A204.1 (cell line): ENCODE measurements at regions not wholly inside any gene's neighbourhood (a gene's known extent, or its start where the extent isn't known, plus 50 kb on each side); places are given as distances from the start of the nearest gene placed in this dataset.

Source experiments
- FAIRE-seq: peaks from 2 replicates; lab custom pipeline; 2012; peaks lifted over from hg19 to GRCh38; lab: Jason Lieb, UNC

DNA sequence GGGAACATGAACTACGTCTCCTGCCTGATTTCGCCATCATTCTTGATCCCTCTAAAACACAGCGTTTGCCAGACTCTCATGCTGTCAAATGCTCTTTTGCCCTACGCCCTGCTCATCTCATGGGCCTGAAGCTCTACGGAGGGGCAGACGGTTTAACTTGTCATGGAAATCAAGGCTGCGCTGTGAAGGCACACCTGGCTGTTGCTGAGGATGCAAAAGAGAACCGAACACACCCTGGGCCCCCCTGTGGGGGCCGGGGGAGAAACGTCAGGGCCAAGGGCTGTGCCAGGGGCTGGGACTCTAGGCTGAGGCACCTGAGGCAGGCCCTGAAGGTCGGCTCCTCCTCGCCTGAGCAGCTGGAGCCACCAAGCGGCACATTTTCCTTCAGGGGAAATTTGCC, 957.2 kb downstream of the BRD1 start:
- no peak for FAIRE-seq

DNA sequence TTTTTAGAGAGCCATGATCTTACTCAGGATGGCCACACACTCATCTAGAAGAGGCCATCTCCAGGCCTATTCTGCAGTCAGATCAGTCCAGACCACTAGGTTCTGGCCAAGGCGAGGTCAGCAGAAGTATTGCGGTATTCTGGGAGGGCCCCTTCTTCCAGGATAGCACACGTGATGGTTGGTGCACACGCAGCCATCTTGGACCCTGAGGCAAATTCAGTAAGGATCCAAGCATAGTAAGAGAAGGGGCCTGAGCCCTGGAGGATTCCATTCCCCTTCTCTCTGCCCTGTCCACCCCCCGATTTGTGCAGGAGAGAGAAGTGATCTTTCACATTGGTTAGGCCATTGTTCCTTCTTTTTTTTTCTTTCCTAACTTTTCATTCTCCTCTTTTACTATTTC, 957.9 kb downstream of the BRD1 start:
- FAIRE-seq, result no peak

DNA sequence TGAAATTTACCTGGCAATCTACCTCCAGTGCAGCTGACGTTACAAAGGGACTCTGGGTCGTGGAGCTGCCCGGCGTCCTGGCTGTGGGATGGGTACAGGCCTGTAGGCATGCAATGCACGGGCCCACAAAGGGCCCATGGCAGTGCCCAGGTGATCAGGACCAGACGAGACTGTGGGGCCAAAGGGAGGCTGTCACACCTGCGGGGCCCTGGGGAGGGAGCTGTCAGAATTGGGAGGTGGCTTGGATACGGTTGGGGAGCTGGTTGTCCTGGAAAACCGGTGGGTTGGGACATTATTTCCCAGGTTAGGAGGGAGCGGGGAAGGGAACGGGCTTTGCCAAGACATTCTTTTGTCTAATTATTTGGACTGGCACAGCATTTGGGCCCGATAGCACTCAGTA, 958.5 kb downstream of the BRD1 start:
- no peak for FAIRE-seq

DNA sequence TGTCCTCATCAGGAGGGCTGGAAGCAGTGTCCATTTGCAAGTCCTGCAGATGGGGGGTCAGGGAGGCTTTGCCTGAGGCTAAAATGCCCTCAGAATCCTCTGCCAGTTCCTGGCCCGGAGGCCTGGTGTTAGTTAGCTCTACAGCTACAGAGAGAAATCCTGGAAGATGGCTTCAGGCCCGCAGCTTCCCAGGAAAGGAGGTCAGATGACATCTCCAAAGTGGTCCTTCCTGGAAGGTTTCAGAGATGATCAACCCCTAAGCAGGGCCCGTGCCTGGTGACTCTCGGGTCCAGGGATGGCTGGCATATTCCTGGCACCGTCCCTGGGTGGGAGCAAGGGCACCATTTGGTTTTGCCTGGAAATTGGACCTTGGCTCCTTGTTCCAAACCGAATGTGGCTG, 959.1 kb downstream of the BRD1 start:
- FAIRE-seq, result no peak

DNA sequence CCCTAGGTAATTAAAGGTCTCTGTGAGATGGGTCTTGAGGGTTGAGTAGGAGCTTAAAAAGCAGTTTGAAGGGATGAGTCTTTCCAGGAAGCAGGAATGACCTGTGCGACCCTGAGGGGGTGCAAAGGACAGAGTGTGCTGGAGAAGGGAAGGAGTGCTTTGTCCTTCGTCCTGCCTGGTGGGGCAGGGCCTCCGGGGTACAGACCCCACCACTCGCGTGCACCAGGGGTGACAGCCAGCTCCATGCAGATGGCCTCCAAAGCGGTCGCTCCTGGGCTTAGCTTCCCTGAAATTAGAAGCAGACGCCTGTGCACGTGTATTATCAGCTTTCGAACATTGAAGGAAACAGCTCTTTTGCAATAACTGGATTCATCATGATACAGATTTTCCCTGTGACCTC, 959.8 kb downstream of the BRD1 start:
- FAIRE-seq, result no peak

DNA sequence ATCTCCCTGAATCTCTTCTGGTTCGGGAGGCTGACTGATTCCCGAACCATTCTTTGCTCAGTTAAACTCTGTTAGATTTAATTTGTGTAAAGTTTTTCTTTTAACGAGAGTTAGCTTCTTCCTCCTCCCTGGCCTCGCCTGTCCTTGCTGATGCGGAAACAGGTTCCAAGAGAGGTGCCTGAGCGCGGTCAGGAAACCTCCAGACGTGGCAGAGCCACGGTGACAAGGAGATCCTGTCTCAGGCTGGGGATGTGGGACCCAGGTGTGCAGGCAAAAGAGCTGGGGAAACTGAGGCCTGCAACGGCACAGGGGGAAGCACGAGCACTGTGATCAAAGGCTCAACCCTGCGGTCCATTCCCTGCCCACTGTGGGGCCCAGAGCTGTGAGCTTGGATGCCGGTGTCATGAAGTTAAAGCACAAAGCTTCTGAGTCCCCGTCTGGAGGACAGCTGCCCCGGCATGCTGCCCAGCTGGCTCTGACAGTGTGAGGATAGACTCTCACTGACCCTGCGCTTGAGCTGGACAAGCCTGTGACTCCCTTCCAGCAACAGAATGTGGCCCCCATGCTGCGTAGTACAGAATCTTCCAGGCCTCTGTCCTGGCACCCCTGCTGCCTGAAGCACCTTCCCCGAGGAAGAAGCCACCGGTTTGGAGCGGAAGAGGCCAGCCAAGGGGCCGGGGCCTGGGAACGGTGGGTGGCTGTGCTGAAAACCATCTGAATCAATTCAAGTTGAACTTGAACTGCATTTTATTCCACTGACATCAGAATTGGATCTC, 960.6 kb downstream of the BRD1 start:
- no peak for FAIRE-seq

DNA sequence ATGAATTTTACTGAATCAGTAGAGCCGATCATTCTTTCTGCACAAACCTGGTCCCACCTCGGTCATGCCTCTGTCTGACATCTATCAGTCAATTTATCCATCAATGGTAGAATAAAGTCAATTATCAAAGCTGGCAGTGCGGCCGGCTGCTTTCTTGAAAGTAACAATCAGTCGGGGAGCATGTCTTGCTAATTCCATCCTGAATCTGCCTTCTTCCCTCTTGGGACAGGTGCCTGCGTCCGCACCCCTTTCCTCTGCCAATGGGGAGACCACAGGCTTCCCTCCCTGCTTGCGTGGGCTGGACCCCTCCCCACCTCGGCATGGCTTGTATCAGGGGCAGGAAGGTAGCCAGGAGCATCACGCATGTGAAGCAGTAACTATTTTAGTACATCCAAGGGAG, 962.9 kb downstream of the BRD1 start:
- no peak for FAIRE-seq

DNA sequence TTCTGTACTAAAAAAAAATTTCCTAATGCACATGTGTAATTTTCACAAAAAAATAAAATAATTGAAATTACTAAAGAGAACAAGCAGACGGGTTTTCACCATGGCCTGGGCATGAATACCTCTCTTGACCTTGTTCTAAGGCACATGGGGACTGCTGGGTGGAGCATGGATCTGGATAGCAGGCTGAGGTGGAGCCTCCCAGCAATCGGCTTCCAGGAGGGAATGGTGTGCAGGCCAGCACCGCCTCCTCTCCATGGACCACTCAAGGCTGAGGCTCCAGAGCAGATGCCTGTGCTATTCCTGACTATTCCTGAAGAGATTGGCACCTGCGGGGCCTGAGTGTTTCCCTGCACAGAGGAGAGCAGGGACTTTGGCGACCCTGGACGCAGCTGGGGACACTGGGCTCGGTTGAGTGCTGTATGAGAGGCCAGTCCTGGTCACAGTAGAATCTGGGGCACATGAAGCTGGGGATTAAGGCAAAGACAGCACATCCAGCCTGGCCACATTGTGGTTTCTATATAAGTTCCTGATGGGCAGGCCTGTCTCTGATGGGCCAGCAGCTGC, 963.6 kb downstream of the BRD1 start:
- no peak for FAIRE-seq

DNA sequence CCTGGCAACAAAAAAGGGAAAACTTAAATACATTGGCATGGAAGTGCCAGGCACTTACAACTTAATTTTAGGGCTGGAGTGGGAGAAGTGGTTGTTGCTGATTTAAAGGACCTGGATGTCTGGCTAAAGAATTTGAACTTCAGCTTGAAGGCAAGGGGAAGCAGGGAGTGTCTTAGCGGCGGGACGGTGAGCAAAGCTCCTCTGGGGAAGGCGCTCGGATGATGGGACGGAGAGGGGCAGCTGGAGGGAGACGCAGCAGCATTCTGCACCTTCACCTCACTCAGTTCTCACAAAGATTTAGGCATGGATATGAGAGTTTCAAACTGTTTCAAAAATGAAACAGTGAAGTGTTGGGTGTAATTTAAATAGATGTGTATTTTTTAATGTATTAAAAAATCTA, 967.1 kb downstream of the BRD1 start:
- FAIRE-seq, result no peak

DNA sequence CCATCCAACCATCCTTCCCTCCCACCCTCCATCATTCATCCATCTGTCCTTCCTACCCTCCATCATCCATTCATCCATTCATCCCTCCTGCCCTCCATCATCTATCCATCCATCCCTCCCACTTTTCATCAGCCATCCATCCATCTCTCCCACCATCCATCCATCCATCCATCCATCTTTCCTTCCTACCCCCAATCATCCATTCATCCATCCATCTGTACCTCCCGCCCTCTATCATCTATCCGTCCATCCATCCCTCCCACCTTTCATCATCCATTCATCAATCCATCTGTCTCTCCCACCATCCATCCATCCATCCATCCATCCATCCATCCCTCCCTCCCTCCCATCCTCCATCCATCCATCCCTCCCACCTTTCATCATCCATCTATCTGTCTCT, 968.8 kb downstream of the BRD1 start:
- no peak for FAIRE-seq

DNA sequence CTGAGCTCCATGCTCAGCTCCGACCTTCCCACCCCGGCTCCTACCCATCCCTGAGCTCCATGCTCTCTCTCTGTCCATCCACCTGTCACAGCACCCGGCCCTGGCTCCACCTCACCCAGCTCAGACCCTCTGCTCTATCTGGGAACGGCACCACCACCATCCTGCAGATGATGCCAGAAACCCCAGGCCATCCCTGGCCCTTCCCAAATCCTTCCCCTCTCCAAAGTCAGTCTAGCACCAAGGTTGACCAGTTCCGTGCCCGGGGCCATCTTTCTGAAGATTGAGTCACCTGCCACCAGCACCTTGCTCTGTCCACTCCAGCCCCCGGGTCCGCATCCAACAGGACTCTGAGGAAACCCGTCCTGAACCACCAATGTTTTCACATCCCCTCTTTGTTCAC, 969.6 kb downstream of the BRD1 start:
- FAIRE-seq, result no peak

DNA sequence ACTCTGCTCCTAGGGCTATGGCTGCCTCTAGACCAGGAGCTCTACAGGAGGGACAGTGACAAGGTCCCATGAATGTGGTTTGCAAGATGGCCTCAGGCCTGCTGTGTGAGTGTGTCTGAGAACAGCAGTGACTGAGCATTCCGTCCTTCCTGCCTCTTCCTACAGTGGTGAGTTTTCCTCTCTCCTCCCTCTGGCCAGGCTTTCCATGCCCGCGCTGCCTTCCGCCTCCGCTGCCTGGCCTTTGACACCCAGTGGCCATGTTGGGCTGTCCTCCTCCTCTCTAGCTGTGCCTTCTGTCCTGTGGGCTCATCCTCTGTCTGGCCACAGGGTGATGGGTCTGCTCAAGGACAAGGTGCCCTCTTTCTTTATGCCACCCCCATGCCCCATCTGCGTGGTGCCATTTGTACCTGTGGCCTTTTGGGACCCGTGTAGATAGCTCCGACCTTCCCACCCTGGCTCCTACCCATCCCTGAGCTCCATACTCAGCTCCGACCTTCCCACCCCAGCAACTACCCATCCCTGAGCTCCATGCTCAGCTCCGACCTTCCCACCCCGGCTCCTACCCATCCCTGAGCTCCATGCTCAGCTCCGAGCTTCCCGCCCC, 970.4 kb downstream of the BRD1 start:
- no peak for FAIRE-seq

DNA sequence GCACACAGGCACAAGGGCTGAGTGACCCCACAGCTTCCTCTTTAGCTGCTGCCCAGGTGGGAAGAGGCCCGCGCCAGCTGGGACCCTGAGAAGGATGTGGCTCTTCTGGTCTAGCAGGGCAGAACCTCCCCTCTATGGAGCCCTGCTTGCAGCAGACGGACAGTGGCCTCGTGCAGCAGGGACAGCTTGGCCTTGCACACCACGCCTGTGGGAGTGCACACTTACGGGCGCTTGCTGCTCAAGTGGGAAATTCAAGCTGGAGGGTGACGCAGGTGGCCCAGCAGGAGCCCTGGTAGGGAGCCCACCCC, 971.4 kb downstream of the BRD1 start:
- FAIRE-seq, result no peak

DNA sequence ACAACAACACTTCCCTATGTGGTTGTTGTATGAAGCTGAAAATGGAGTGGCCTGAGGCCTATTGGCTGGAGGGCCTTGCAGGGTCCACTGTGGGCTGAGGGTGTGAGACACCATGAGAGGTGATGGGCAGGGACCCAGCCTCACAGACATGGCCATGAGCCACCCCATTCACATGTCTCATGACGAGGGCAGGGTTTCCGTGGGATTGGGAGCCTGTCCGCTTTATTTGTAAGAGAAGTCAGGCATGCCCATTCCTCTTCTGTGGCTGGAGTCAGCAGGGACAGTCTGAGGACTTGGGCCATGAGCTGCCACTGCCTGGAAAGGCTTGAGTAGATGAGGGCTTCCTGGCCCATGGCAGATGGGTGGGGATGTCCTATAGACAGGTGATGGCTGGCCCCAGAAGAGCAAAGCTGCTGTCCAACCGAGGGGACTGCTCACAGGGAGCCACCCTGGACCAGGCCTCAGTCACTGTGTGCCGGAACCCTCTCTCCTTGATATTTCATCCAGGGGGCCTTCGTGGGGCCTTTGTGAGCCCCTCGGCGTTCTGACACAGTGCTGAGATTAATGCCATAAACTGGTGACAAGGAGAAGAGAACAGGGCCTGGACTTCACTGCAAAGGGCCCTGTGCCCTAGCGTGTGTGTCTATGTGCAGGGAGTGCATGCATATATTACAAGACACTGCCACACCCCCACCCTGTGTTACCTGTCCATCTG, 971.9 kb downstream of the BRD1 start:
- no peak for FAIRE-seq

DNA sequence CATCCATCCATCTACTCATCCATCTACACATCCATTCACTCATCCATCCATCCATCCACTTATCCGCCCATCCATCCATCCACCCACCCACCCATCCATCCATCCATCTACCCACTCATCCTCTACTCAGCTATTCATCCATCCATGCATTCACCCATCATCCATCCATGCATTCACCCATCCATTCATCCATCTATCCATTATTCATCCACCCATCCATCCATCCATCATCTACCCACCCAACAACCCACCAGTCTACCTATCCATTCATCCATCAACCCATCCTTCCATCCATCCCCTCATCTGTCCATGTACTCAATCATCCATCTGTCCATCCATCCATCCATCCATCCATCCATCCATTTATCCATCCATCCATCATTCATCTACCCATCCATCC, 972.7 kb downstream of the BRD1 start:
- no peak for FAIRE-seq

DNA sequence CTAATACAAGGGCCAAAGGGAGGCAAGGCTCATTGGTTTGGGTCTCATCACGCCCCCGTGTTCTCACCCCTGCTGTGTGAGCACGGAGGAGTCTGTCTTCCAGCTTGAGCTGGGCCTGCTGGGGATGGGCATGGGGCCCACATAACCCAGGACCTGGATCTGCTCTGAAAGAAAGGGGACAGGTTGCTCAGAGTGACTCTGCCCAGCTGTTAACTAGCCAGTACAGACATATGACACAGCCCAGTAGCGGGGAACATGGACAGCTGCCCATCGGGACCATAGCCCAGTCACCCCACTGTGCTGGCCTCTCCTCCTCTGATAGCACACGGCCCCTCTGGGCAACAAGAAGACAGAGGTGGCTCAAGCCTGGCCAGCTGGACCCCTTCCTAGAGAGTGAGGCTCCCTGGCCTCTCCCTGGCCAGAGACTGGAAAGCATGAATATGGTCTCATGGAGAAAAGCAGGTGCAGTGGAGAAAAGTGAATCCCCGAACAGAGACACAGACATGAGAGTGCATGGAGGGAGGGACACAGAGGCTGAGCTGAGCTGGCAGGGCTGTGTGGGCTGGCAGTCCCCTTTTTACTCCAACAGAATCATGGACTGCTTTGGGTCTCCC, 973.9 kb downstream of the BRD1 start:
- no peak for FAIRE-seq

DNA sequence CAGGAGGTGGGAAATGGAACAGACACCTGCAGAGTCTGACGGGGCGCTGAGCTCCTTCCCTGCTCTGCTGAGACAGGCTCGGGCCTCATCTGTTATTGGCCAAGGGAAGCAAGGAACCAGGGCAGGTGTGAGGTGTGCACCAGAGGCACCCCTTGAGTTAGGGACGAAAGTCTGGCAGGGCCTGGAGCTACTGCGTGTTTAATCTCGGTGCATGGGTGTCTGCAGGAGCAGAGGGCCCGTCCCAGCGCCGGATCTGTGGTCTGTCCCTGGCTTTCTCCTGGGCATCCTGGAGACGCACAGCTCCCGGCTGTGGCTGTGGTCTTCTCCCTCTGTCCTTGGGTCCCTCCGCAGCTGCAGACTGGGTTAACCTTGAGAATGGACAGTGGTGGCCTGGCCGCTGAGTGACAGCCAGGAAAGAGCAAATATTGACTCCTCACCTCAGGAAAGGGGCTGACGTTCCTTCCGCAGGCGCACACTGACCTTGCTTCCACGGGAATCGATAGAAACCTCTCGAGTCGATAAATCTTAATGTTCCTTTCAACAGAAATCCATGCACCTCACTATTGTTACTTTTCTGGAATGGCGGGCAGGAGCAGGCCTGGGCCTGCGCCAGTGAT, 975.6 kb downstream of the BRD1 start:
- FAIRE-seq, result no peak

DNA sequence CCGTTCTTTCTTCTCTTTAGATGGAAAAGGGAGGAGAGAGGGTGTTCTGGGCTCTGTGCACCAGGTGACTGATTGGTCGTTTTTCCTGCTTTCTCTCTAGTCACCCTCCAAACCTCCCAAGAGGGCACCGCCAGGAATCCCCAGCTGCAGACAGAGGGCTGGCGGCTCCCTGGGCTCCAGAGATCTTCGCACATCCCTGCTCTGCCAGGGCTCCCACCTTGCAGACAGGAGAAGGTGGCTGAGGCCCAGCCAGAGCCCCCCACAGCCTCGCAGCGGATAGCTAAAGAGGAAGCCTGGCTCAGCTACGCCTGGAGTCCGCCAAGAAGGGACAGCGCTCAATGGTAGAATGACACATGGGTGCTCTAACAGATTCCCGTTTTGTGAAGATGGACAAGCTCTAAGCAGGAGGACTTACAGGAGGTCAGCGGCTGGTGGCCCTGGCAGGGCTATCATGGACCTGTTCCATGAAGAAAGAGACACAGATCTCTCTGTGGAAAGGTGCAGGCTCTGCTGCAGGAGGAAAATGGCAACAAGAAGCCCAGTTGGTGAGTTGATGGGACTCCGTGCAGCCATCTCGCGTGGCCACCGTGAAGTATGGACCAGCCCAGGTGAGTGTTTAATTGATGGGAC, 976.9 kb downstream of the BRD1 start:
- FAIRE-seq, result no peak

DNA sequence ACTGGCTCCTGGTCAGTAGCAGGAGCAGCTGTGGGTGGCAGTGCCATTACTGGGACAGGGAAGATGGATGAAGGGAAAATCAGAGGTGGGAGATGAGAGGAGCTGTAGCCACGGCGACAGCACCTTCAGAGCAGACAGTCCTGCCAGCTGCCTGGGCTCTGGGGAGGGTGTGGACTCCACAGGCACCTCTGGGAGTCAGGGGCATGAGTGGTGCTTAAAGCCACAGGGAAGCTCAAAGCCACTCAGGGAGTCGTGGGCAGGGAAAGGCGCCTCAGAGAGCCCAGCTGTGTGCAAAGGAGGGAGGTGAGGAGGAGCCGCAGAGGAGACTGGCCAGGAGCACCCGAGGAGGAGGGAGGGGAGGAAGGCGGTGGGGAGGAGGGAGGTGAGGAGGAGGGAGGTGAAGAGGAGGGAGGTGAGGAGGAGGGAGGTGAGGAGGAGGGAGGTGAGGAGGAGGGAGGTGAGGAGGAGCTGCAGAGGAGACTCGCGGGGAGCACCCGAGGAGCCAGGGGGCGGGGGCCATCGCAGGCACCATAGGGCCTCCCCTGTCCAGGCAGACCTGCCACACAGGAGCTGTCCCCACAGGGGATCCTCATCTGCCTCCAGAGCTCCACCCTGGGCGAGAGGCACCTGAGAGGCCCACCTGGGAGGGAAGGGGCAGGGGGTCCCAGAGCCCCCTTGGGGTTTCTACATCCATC, 977.6 kb downstream of the BRD1 start:
- FAIRE-seq, result no peak

DNA sequence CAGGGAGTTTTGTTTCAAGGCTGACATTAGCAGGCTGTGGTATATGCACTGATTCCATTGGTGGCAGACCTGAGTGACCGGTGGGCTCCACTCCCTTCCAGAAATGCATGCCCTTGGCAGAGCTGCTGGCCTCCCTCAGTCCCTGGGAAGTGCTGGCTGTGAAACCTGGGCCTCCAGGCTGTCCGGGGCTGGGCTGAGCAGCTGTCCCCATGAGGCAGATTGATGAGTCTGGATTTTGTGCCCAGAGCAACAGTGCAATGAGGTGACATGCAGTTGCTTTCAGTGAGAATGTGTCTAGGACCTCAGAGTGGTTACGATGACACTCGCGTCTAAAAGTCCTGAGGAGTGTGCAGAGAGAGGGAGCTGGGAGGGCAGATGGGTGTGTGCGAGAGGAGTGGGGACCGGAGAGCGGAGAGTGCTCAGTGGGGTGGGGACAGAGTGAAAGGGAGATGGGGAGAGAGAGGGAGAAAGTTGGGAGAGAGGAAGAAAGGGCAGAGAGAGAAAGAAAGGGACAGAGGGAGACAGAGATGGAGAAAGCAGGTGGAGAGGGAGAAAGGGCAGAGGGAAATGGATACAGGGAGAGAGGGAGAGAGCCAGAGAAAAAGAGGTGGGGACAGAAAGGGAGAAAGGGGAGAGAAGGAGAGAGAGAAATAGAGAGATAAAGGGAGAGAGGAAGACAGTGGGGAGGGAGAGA, 978.3 kb downstream of the BRD1 start:
- no peak for FAIRE-seq

DNA sequence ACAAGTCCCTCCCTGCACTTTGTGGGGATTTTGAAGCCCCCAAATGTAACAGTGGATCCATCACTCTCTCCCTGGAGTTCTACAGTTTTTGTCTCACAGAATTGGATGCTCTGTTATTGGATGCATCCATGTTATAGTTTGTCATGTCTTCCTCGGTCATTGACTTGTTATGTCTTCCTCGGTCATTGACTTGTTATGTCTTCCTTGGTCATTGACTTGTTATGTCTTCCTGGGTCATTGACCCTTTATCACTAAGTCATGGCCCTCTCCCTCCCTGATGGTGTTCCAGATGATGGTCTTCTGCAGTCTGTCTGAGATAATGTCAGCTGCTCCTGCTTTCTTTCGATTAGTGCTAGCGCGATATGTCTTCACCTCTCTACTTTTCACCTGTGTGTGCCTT, 981.5 kb downstream of the BRD1 start:
- FAIRE-seq, result no peak
